ENCODE measurements at regions not wholly inside any gene's neighbourhood (a gene's known extent, or its start where the extent isn't known, plus 50 kb on each side); places are given as distances from the start of the nearest gene placed in this dataset.
"Not testable (repeated sequence)": the region's sequence is repeated elsewhere in the genome, so short reads cannot be mapped to it uniquely, and the experiment has no call there.

DNA sequence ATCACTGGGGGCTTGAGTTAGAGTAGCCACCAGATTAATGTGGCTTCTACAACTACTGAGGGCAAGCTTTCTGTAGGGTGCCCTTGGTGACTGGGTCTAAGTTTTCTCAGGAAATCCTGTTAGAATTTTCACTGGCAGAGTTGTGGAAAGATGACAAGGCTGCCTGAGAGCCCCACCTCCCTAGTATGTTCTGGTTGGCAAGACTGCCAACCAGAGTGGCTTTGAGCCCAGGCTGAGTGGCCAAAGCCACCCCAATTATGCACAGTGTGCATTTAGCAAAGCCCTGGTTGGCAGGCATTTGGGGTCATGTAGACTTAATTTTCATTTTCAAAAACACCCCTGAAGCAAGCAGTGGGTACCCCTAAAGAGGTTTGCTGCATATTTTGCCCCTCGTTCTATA, 136.7 kb upstream of the HAPLN1 start:
- H3K4me1 ChIP-seq: peaks cover 22% of the 10 kb centered on the region
- H3K27me3 ChIP-seq (replicated peaks; ENCODE audit: control insufficient read depth, insufficient read depth, low read length): no peaks in the 10 kb centered on the region
- Mint-ChIP-seq H3K36me3 (ENCODE audit: insufficient read depth, unreplicated experiment) (no peaks in the 10 kb centered on the region), H3K4me1 (ENCODE audit: low read depth, unreplicated experiment) (peaks cover 14% of the 10 kb centered on the region), H3K9me3 (ENCODE audit: unreplicated experiment) (no peaks in the 10 kb centered on the region), H3K27me3 (ENCODE audit: insufficient read depth, unreplicated experiment) (no peaks in the 10 kb centered on the region), H3K27ac (ENCODE audit: unreplicated experiment) (no peak overlapping the region), H3K4me3 (ENCODE audit: unreplicated experiment) (no peak overlapping the region)
- TF ChIP-seq, protein P1, sequence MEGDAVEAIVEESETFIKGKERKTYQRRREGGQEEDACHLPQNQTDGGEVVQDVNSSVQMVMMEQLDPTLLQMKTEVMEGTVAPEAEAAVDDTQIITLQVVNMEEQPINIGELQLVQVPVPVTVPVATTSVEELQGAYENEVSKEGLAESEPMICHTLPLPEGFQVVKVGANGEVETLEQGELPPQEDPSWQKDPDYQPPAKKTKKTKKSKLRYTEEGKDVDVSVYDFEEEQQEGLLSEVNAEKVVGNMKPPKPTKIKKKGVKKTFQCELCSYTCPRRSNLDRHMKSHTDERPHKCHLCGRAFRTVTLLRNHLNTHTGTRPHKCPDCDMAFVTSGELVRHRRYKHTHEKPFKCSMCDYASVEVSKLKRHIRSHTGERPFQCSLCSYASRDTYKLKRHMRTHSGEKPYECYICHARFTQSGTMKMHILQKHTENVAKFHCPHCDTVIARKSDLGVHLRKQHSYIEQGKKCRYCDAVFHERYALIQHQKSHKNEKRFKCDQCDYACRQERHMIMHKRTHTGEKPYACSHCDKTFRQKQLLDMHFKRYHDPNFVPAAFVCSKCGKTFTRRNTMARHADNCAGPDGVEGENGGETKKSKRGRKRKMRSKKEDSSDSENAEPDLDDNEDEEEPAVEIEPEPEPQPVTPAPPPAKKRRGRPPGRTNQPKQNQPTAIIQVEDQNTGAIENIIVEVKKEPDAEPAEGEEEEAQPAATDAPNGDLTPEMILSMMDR (IDR thresholded peaks at IDR 0.05; ENCODE audit: insufficient read depth in 1 of 2, low read depth in 1 of 2, low read length in 1 of 2, severe bottlenecking in 1 of 2, unreplicated experiment in 1 of 2): no peak
- ChIA-PET POLR2A (no interaction called here), CTCF (no interaction called here)
- no peaks in the 10 kb centered on the region for H3K9me3 ChIP-seq
- H3K36me3 ChIP-seq (ENCODE audit: control insufficient read depth, insufficient read depth, low read length): no peaks in the 10 kb centered on the region
- no peak for DNase-seq
- BruUV-seq (replicated peaks): no TSS peak
- intact Hi-C loops (cut with micrococcal nuclease; ENCODE audit: unreplicated experiment): loop anchor here (5.0 kb wide), 1 partner anchor 135 kb away; the partner anchor contains the start of gene HAPLN1
- no peak overlapping the region for H3K4me3 ChIP-seq (ENCODE audit: low read depth, low read length)

DNA sequence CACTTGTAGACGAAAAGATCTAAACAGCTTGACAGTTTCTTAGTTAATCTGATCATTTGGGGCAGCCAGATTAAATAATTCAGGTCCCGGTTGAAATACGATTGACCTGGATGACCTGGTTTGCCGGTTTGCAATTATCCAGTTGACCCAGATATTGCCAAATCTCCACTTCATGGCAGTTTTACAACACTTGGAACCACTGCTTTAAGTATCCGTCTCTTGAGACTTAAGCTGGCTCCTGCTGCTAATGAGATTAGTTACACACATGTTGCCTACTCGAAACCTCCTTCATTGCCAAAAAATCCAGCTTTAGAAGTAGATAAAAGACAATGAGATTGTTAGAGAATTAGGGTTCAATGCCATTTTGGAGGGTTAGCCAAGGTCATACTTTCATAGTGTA, 136.2 kb upstream of the HAPLN1 start:
- BruUV-seq (replicated peaks): no TSS peak
- Histone ChIP-seq H3K4me3 (ENCODE audit: low read depth, low read length) (no peak overlapping the region), H3K9me3 (no peaks in the 10 kb centered on the region), H3K36me3 (ENCODE audit: control insufficient read depth, insufficient read depth, low read length) (no peaks in the 10 kb centered on the region), H3K27me3 (replicated peaks; ENCODE audit: control insufficient read depth, insufficient read depth, low read length) (no peaks in the 10 kb centered on the region), H3K4me1 (peaks cover 22% of the 10 kb centered on the region)
- ChIA-PET CTCF (no interaction called here), POLR2A (no interaction called here)
- no peak overlapping the region for H3K27ac Mint-ChIP-seq (ENCODE audit: unreplicated experiment)
- peaks cover 14% of the 10 kb centered on the region for H3K4me1 Mint-ChIP-seq (ENCODE audit: low read depth, unreplicated experiment)
- no peak for DNase-seq
- H3K27me3 Mint-ChIP-seq (ENCODE audit: insufficient read depth, unreplicated experiment): no peaks in the 10 kb centered on the region
- no peaks in the 10 kb centered on the region for H3K9me3 Mint-ChIP-seq (ENCODE audit: unreplicated experiment)
- intact Hi-C loops (cut with micrococcal nuclease; ENCODE audit: unreplicated experiment): loop anchor here (5.0 kb wide), 1 partner anchor 135 kb away; the partner anchor contains the start of gene HAPLN1
- no peak overlapping the region for H3K4me3 Mint-ChIP-seq (ENCODE audit: unreplicated experiment)
- TF ChIP-seq, protein P1 (IDR thresholded peaks at IDR 0.05; ENCODE audit: insufficient read depth in 1 of 2, low read depth in 1 of 2, low read length in 1 of 2, severe bottlenecking in 1 of 2, unreplicated experiment in 1 of 2): no peak
- no peaks in the 10 kb centered on the region for H3K36me3 Mint-ChIP-seq (ENCODE audit: insufficient read depth, unreplicated experiment)

DNA sequence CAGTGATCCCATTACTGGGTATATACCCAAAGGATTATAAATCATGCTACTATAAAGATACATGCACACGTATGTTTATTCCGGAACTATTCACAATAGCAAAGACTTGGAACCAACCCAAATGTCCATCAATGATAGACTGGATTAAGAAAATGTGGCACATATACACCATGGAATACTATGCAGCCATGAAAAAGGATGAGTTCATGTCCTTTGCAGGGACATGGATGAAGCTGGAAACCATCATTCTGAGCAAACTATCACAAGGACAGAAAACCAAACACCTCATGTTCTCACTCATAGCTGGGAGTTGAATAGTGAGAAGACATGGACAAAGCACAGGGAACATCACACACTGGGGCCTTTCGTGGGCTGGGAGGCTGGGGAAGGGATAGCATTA, 129.8 kb upstream of the HAPLN1 start:
- H3K36me3 Mint-ChIP-seq (ENCODE audit: insufficient read depth, unreplicated experiment); DNase-seq; H3K27ac Mint-ChIP-seq (ENCODE audit: unreplicated experiment); H3K4me1 Mint-ChIP-seq (ENCODE audit: low read depth, unreplicated experiment); H3K4me3 ChIP-seq (ENCODE audit: low read depth, low read length); H3K4me3 Mint-ChIP-seq (ENCODE audit: unreplicated experiment); H3K27me3 Mint-ChIP-seq (ENCODE audit: insufficient read depth, unreplicated experiment); H3K4me1 ChIP-seq; H3K36me3 ChIP-seq (ENCODE audit: control insufficient read depth, insufficient read depth, low read length); BruUV-seq (replicated peaks); CTCF ChIA-PET; H3K27me3 ChIP-seq (replicated peaks; ENCODE audit: control insufficient read depth, insufficient read depth, low read length); intact Hi-C loops (cut with micrococcal nuclease; ENCODE audit: unreplicated experiment); H3K9me3 ChIP-seq; POLR2A ChIA-PET: not testable (repeated sequence)
- peaks cover 10% of the 10 kb centered on the region for H3K9me3 Mint-ChIP-seq (ENCODE audit: unreplicated experiment)

DNA sequence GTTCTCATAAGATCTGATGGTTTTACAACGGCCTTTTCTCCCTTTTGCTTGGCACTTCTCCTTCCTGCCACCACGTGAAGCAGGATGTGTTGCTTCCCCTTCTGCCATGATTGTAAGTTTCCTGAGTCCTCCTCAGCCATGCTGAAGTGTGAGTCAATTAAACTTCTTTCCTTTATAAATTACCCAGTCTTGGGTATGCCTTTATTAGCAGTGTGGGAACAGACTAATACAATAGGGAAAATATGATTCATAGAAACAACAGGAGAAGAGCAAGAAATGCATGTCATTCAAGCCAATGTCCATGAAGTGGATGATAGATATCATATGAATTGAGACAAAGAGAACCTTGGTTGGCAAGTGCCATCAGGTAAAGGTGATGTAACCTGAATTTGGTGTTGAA, 128.3 kb upstream of the HAPLN1 start:
- H3K9me3 ChIP-seq: no peaks in the 10 kb centered on the region
- H3K36me3 ChIP-seq (ENCODE audit: control insufficient read depth, insufficient read depth, low read length): no peaks in the 10 kb centered on the region
- TF ChIP-seq, protein P1 (IDR thresholded peaks at IDR 0.05; ENCODE audit: insufficient read depth in 1 of 2, low read depth in 1 of 2, low read length in 1 of 2, severe bottlenecking in 1 of 2, unreplicated experiment in 1 of 2): no peak
- BruUV-seq (replicated peaks): no TSS peak
- Mint-ChIP-seq H3K36me3 (ENCODE audit: insufficient read depth, unreplicated experiment) (no peaks in the 10 kb centered on the region), H3K4me1 (ENCODE audit: low read depth, unreplicated experiment) (no peaks in the 10 kb centered on the region), H3K4me3 (ENCODE audit: unreplicated experiment) (no peak overlapping the region), H3K27ac (ENCODE audit: unreplicated experiment) (no peak overlapping the region), H3K9me3 (ENCODE audit: unreplicated experiment) (peaks cover 10% of the 10 kb centered on the region), H3K27me3 (ENCODE audit: insufficient read depth, unreplicated experiment) (no peaks in the 10 kb centered on the region)
- ChIA-PET CTCF (no interaction called here), POLR2A (no interaction called here)
- DNase-seq: no peak
- no peaks in the 10 kb centered on the region for H3K4me1 ChIP-seq
- no peaks in the 10 kb centered on the region for H3K27me3 ChIP-seq (replicated peaks; ENCODE audit: control insufficient read depth, insufficient read depth, low read length)
- intact Hi-C loops (cut with micrococcal nuclease; ENCODE audit: unreplicated experiment): no loop called here
- H3K4me3 ChIP-seq (ENCODE audit: low read depth, low read length): no peak overlapping the region

All from Caco-2 (cell line).